Sigmoid colon (tissue), 6 donors: ENCODE measurements at regions not wholly inside any gene's neighbourhood (a gene's known extent, or its start where the extent isn't known, plus 50 kb on each side); places are given as distances from the start of the nearest gene placed in this dataset.

Experiments
- DNase-seq: peaks from one replicate; pipeline ENCODE4 v3.0.0-alpha.2; 2019
- H3K27ac ChIP-seq, 4 donors: fragments of 200-600 bp; sonication (generic); one replicate each; pipeline ENCODE4 v1.5.1; 2016 to 2019; ENCODE audit warnings: mild to moderate bottlenecking in 1 of 4
- H3K27me3 ChIP-seq, 3 donors: fragments of 200-600 bp; sonication (generic); one replicate each; pipeline ENCODE4 v1.5.1; 2019; ENCODE audit warnings: mild to moderate bottlenecking in 1 of 3
- H3K36me3 ChIP-seq, 4 donors: fragments of 200-600 bp; sonication (generic); one replicate each; pipeline ENCODE4 v1.5.1; 2016 to 2019
- H3K4me1 ChIP-seq, 4 donors: fragments of 200-600 bp; sonication (generic); one replicate each; pipeline ENCODE4 v1.5.1; 2017 to 2019
- H3K4me3 ChIP-seq, 4 donors: fragments of 200-600 bp; sonication (generic); one replicate each; pipeline ENCODE4 v1.5.1; 2017 to 2019; ENCODE audit warnings: mild to moderate bottlenecking in 2 of 4, moderate library complexity in 1 of 4
- H3K9me3 ChIP-seq, 4 donors: fragments of 200-600 bp in 3 of 4; sonication (generic) in 3 of 4; one replicate each; pipeline versions ENCODE4 v1.5.1 to v1.6.1; 2013 to 2019
- EP300 ChIP-seq, 4 donors: sonication (generic); formaldehyde crosslinking; IDR thresholded peaks; one replicate each; pipeline ENCODE4 v1.6.1; 2017; ENCODE audit warnings: antibody characterized with exemption in 4 of 4
- POLR2A ChIP-seq, 2 donors: fragments of 450-650 bp; IDR thresholded peaks; one replicate each; pipeline ENCODE4 v1.6.1; 2016; ENCODE audit warnings: antibody characterized with exemption in 2 of 2, mild to moderate bottlenecking in 2 of 2, moderate library complexity in 2 of 2
- POLR2AphosphoS5 ChIP-seq, 4 donors: sonication (generic); formaldehyde crosslinking; IDR thresholded peaks; one replicate each; pipeline ENCODE4 v1.6.1; 2017; ENCODE audit warnings: antibody characterized with exemption in 4 of 4
- WGBS, 2 donors: extraction: QIAGEN DNeasy Blood & Tissue Kit; methylation state at CpG; one replicate each; pipeline ENCODE4 v1.1.7; 2013; 5-methylcytosine and 5-hydroxymethylcytosine counted together
- intact Hi-C: fragments of 100-400 bp; cut with DNase I; formaldehyde crosslinking; loops from one replicate; pipeline ENCODE4 v1.15.1; 2023
- TF ChIP-seq, protein P1 (sequence below), 4 experiments: fragments of 450-650 bp in 3 of 4; fragments of 200-600 bp in 1 of 4; IDR thresholded peaks; one replicate each; pipeline ENCODE4 v1.5.1; 2016 to 2019; ENCODE audit warnings: antibody characterized with exemption in 4 of 4, mild to moderate bottlenecking in 3 of 4, moderate library complexity in 2 of 4
- donor health status: healthy with polysubstance abuse.
- donor health status: healthy.

DNA sequence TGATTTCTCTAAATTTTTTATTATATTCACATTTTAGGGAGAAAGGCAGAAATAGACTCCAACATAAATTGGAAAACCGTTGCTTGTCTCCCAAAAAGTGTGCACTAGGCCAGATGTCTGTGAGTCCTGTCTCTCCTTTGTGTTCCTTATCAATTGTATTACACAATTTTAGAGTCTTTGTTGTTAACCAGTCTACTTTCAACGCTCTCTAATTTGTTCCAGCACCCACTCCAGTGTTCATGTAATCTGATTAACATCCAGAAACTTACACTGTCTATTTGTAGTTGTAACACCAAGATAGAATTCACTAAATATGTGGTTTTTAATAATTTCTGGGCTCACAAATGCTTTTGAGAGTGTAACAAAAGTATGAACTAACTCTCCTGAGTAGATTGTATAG lies 195.6 kb downstream of the FSIP2 start:
- Histone ChIP-seq H3K27me3 (no peaks in the 10 kb centered on the region), H3K36me3 (no peaks in the 10 kb centered on the region), H3K4me1 (no peaks in the 10 kb centered on the region), H3K27ac (no peak overlapping the region), H3K4me3 (no peak overlapping the region), H3K9me3 (no peaks in the 10 kb centered on the region)
- no peak for DNase-seq
- intact Hi-C loops = no loop called here
- TF ChIP-seq POLR2A (IDR thresholded peaks at IDR 0.05) = no peak
- TF ChIP-seq, protein P1, sequence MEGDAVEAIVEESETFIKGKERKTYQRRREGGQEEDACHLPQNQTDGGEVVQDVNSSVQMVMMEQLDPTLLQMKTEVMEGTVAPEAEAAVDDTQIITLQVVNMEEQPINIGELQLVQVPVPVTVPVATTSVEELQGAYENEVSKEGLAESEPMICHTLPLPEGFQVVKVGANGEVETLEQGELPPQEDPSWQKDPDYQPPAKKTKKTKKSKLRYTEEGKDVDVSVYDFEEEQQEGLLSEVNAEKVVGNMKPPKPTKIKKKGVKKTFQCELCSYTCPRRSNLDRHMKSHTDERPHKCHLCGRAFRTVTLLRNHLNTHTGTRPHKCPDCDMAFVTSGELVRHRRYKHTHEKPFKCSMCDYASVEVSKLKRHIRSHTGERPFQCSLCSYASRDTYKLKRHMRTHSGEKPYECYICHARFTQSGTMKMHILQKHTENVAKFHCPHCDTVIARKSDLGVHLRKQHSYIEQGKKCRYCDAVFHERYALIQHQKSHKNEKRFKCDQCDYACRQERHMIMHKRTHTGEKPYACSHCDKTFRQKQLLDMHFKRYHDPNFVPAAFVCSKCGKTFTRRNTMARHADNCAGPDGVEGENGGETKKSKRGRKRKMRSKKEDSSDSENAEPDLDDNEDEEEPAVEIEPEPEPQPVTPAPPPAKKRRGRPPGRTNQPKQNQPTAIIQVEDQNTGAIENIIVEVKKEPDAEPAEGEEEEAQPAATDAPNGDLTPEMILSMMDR (IDR thresholded peaks at IDR 0.05) = no peak
- no peak for TF ChIP-seq POLR2AphosphoS5 (IDR thresholded peaks at IDR 0.05)
- TF ChIP-seq EP300 (IDR thresholded peaks at IDR 0.05) = no peak
- 85 to 89% methylated on average over 2 of the region's 2 CpGs for WGBS, 2 donors

DNA sequence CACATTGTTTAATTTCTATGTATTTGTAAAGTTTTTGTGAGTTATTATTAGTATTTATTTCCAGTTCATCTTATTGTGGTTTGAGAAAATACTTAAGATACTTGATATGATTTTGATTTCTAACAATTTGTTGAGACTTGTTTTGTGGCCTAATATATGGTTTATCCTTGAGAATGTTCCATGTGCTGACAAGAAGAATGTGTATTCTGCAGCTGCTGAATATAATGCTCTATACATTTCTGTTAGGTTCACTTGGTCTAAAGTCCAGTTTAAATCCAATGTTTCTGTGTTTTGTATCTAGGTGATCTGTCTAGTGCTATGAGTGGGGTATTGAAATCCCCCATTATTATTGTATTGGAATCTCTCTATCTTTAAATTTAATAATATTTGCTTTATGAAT lies 201.3 kb downstream of the FSIP2 start:
- Histone ChIP-seq H3K9me3 (peaks cover 0 to 9% (median 5%) of the 10 kb centered on the region in 4 donors), H3K36me3 (no peaks in the 10 kb centered on the region), H3K4me3 (no peak overlapping the region), H3K27me3 (no peaks in the 10 kb centered on the region), H3K4me1 (no peaks in the 10 kb centered on the region), H3K27ac (no peak overlapping the region)
- intact Hi-C loops = no loop called here
- no peak for DNase-seq
- no peak for TF ChIP-seq POLR2AphosphoS5 (IDR thresholded peaks at IDR 0.05)
- no peak for TF ChIP-seq POLR2A (IDR thresholded peaks at IDR 0.05)
- TF ChIP-seq EP300 (IDR thresholded peaks at IDR 0.05) = no peak
- TF ChIP-seq, protein P1 (IDR thresholded peaks at IDR 0.05) = no peak

DNA sequence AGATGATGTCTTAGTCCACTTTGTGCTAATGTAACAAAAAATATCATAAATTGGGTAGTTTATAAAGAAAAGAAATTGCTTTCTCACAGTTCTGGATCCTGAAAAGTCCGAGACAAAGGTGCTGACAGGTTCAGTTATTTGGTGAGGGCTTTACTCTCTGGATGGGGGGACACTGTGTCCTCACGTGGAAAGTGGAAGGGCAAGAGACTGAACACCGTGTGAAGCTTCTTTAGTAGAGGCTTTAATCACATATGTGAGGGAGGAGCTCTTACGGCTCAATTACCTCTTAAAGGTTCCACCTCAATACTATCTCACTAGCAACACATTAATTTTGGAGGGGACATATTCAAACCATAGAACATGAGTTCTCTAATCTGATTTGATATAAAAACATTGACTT lies 204.3 kb downstream of the FSIP2 start:
- H3K9me3 ChIP-seq = peaks cover 0 to 9% (median 5%) of the 10 kb centered on the region in 4 donors
- intact Hi-C loops = no loop called here
- WGBS, 2 donors = 86 to 95% methylated on average over 4 of the region's 4 CpGs
- H3K4me1 ChIP-seq = no peaks in the 10 kb centered on the region
- H3K27ac ChIP-seq = no peak overlapping the region
- no peak overlapping the region for H3K4me3 ChIP-seq
- no peaks in the 10 kb centered on the region for H3K27me3 ChIP-seq
- no peak for DNase-seq
- TF ChIP-seq POLR2AphosphoS5 (IDR thresholded peaks at IDR 0.05) (no peak), EP300 (IDR thresholded peaks at IDR 0.05) (no peak), POLR2A (IDR thresholded peaks at IDR 0.05) (no peak)
- TF ChIP-seq, protein P1 (IDR thresholded peaks at IDR 0.05) = no peak
- no peaks in the 10 kb centered on the region for H3K36me3 ChIP-seq

DNA sequence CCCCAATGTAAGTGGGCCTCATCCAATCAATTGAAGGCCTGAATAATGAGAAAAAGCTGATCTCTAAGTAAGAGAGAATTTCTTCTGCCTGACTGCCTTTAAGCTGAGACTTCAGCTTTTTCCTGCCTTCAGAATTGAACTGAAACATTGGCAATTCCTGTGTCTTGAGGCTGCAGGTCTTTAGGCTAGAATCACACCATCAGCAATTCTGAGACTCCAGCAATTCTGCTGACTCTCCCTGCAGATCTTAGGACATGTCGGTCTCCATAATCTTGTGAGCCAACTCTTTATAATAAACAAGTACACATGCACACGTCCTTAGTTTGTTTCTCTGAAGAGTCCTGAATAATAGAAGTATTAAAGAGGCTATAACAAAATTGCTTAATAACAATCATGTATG lies 209.1 kb downstream of the FSIP2 start:
- Histone ChIP-seq H3K9me3 (peaks cover 0 to 9% (median 4%) of the 10 kb centered on the region in 4 donors), H3K4me1 (no peaks in the 10 kb centered on the region), H3K36me3 (no peaks in the 10 kb centered on the region), H3K4me3 (no peak overlapping the region), H3K27ac (no peak overlapping the region), H3K27me3 (no peaks in the 10 kb centered on the region)
- TF ChIP-seq POLR2A (IDR thresholded peaks at IDR 0.05) = no peak
- intact Hi-C loops = no loop called here
- DNase-seq = no peak
- WGBS, 2 donors = 82% methylated on average over 2 of the region's 2 CpGs

DNA sequence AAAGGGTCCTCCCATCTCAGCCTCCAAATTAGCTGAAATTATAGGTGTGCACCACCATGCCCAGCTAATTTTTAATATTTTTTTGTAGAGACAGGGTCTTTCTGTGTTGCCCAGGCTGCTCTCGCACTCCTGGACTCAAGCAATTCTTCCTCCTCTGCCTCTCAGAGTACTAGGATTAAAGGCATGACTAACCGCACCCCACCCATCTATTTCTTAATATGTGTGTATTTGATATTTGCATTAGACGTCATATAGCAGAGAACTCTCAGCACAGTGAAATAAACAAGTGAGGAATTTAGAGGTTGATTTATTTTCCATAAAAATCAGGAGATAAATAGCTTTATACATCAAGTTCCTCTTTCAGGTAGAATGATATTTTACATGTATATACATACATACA lies 213.5 kb downstream of the FSIP2 start:
- Histone ChIP-seq H3K27me3 (no peaks in the 10 kb centered on the region), H3K4me1 (no peaks in the 10 kb centered on the region), H3K36me3 (no peaks in the 10 kb centered on the region), H3K27ac (no peak overlapping the region), H3K4me3 (no peak overlapping the region), H3K9me3 (no peaks in the 10 kb centered on the region)
- DNase-seq = no peak
- WGBS, 2 donors = 88 to 93% methylated on average over 3 of the region's 3 CpGs
- TF ChIP-seq POLR2AphosphoS5 (IDR thresholded peaks at IDR 0.05) (no peak), POLR2A (IDR thresholded peaks at IDR 0.05) (no peak), EP300 (IDR thresholded peaks at IDR 0.05) (no peak)
- TF ChIP-seq, protein P1 (IDR thresholded peaks at IDR 0.05) = no peak
- intact Hi-C loops = no loop called here
